Gastrocnemius medialis (tissue), 4 donors: ENCODE measurements at regions not wholly inside any gene's neighbourhood (a gene's known extent, or its start where the extent isn't known, plus 50 kb on each side); places are given as distances from the start of the nearest gene placed in this dataset.
A peak's percentile ranks its signal among the peaks of the same experiment; 100 is the strongest.

Source experiments
- ATAC-seq, 2 donors: fragments of 150-250 bp; one replicate each; pipeline ENCODE4 v1.9.1; 2016
- DNase-seq, 2 donors: peaks; one replicate each; pipeline ENCODE4 v3.0.0-alpha.2; 2019
- H3K27ac ChIP-seq, 4 donors: fragments of 200-600 bp; sonication (generic); 1 replicate in 1 of 4; 2 replicates in 3 of 4; pipeline ENCODE4 v1.5.1; 2016 to 2018; ENCODE audit warnings: mild to moderate bottlenecking in 2 of 4, moderate library complexity in 1 of 4
- H3K27me3 ChIP-seq, 3 donors: fragments of 200-600 bp; sonication (generic) in 2 of 3; 1 replicate in 1 of 3; 2 replicates in 2 of 3; pipeline versions ENCODE4 v1.5.1 to v1.6.0; 2016 to 2019; ENCODE audit warnings: mild to moderate bottlenecking in 1 of 3, moderate library complexity in 1 of 3
- H3K36me3 ChIP-seq, 2 donors: fragments of 200-600 bp; sonication (generic) in 1 of 2; one replicate each; pipeline ENCODE4 v1.5.1; 2017 to 2018
- H3K4me1 ChIP-seq, 2 donors: fragments of 200-600 bp; sonication (generic) in 1 of 2; one replicate each; pipeline ENCODE4 v1.5.1; 2016 to 2017; ENCODE audit warnings: mild to moderate bottlenecking in 2 of 2
- H3K4me3 ChIP-seq, 4 donors: fragments of 200-600 bp; sonication (generic) in 3 of 4; 1 replicate in 1 of 4; 2 replicates in 3 of 4; pipeline ENCODE4 v1.5.1; 2016 to 2019; ENCODE audit warnings: mild to moderate bottlenecking in 2 of 4
- H3K9me3 ChIP-seq, 3 donors: fragments of 200-600 bp; sonication (generic) in 2 of 3; 1 replicate in 1 of 3; 2 replicates in 2 of 3; pipeline ENCODE4 v1.5.1; 2016 to 2019
- POLR2A ChIP-seq, 2 donors: fragments of 450-650 bp; IDR thresholded peaks; one replicate each; pipeline ENCODE4 v1.6.1; 2017; ENCODE audit warnings: antibody characterized with exemption in 2 of 2, mild to moderate bottlenecking in 2 of 2, moderate library complexity in 2 of 2
- in situ Hi-C, 4 donors: fragments of 200-750 bp; cut with MboI; loops; one replicate each; pipeline versions ENCODE4 v1.15.0 to v1.8.0; 2017; ENCODE audit warnings: low sequenced_read_pairs in 4 of 4
- intact Hi-C: fragments of 100-400 bp; cut with DNase I; formaldehyde crosslinking; loops from one replicate; pipeline ENCODE4 v1.15.1; 2023; ENCODE audit warnings: low total_unique reads
- TF ChIP-seq, protein P1 (sequence below), 5 experiments: fragments of 450-650 bp in 3 of 5; fragments of 200-600 bp in 2 of 5; sonication (generic) in 2 of 5; IDR thresholded peaks in 4 of 5; conservative IDR thresholded peaks in 1 of 5; 1 replicate in 4 of 5; 2 replicates in 1 of 5; pipeline ENCODE4 v1.5.1; 2016 to 2019; ENCODE audit warnings: antibody characterized with exemption in 5 of 5, mild to moderate bottlenecking in 3 of 5, moderate library complexity in 3 of 5

DNA sequence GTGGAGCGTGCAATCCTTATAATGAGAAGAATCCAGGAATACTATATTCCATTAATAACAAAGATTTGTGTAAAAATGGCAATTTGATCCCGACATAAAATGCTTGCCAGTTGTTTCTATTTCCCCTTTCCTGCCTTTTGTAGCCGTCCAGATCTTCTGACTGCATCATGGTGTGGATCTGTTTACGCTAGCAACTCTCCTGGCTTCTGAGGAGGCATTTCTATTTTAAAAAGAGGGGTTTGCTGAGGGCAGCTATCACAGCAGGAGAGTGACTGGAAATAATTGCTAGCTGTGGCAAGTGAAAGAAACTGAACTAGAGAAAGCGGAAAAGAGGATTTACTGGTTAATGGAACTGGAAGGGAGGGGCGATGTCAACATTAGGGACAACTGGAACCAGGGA lies 145.6 kb downstream of the ATP23 start:
- TF ChIP-seq POLR2A (IDR thresholded peaks at IDR 0.05), result no peak
- TF ChIP-seq, protein P1, sequence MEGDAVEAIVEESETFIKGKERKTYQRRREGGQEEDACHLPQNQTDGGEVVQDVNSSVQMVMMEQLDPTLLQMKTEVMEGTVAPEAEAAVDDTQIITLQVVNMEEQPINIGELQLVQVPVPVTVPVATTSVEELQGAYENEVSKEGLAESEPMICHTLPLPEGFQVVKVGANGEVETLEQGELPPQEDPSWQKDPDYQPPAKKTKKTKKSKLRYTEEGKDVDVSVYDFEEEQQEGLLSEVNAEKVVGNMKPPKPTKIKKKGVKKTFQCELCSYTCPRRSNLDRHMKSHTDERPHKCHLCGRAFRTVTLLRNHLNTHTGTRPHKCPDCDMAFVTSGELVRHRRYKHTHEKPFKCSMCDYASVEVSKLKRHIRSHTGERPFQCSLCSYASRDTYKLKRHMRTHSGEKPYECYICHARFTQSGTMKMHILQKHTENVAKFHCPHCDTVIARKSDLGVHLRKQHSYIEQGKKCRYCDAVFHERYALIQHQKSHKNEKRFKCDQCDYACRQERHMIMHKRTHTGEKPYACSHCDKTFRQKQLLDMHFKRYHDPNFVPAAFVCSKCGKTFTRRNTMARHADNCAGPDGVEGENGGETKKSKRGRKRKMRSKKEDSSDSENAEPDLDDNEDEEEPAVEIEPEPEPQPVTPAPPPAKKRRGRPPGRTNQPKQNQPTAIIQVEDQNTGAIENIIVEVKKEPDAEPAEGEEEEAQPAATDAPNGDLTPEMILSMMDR (IDR thresholded peaks at IDR 0.05 in 4 of 5, conservative IDR thresholded peaks at IDR 0.05 in 1 of 5), result no peak
- Histone ChIP-seq H3K4me1 (peaks cover 19 to 22% of the 10 kb centered on the region in 2 donors), H3K27ac (peak overlapping the region in 2 of 4 donors; percentile 38 to 41), H3K27me3 (no peaks in the 10 kb centered on the region), H3K4me3 (no peak overlapping the region), H3K36me3 (no peaks in the 10 kb centered on the region), H3K9me3 (no peaks in the 10 kb centered on the region)
- intact Hi-C loops, result no loop called here
- no peak for ATAC-seq
- in situ Hi-C loops, result no loop called here
- no peak for DNase-seq

DNA sequence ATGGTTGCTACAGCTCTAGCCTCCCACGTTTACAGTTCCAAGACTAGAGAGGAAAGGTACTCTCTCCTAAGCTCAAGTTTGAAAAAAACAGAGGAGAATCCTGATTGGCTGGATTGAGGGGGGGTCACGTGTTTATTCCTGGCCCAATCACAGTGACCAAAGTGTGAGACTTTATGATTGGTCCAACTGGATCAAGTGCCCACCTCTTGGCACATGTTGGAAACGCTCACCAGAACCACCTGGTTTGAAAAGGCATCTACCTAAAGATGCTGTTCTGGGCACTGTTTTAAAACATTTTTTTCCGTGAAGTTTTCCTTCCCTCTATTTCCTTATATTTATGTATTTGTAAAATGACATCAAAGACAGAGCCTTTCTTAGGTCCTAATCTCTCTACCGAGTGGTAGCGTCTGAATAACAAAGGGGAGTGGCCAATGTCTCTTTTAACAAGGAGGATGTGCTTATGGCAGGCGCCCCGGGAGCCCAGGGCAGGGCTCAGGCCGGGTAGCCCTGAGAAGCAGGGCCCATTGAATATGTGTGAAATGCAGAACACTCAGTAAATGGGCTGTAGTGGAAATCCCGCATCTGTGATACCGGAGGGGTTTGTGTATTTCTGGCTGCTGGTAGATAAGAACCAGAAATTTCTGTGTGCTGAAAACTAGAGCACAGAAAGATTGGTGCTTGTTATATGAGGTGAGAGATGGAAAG lies 146.2 kb downstream of the ATP23 start:
- H3K4me3 ChIP-seq, result no peak overlapping the region
- no peak for TF ChIP-seq POLR2A (IDR thresholded peaks at IDR 0.05)
- TF ChIP-seq, protein P1 (IDR thresholded peaks at IDR 0.05 in 4 of 5, conservative IDR thresholded peaks at IDR 0.05 in 1 of 5), result no peak
- no peaks in the 10 kb centered on the region for H3K9me3 ChIP-seq
- in situ Hi-C loops, result no loop called here
- peaks cover 18 to 27% of the 10 kb centered on the region in 2 donors for H3K4me1 ChIP-seq
- DNase-seq, result no peak
- H3K27me3 ChIP-seq, result no peaks in the 10 kb centered on the region
- no peaks in the 10 kb centered on the region for H3K36me3 ChIP-seq
- peak overlapping the region in 1 of 4 donors; percentile 41 for H3K27ac ChIP-seq
- intact Hi-C loops, result no loop called here
- ATAC-seq, result peak in 1 of 2 donors; percentile 58

DNA sequence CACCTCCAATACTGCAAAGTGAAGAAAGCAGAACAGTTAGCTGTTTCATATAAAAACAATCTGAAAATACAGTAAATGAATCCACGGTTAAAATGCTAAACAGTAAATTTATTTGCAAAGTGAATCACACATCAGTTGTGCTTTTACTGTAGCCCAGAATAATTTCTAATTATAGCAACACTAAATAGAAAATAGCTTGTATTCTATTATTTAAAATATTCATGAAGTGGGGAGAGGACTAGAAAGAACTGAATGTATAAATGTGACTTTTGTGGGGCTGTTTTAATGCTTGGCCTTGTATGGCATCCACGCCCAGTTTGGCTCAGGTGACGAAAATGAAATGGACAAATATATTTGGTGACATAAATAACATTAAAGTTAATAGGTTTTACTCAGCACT lies 148.2 kb downstream of the ATP23 start:
- no peaks in the 10 kb centered on the region for H3K27me3 ChIP-seq
- H3K9me3 ChIP-seq, result no peaks in the 10 kb centered on the region
- H3K27ac ChIP-seq, result no peak overlapping the region
- H3K4me1 ChIP-seq, result peaks cover 23 to 31% of the 10 kb centered on the region in 2 donors
- ATAC-seq (no peak), DNase-seq (no peak)
- H3K4me3 ChIP-seq, result no peak overlapping the region
- no peaks in the 10 kb centered on the region for H3K36me3 ChIP-seq
- TF ChIP-seq, protein P1 (IDR thresholded peaks at IDR 0.05 in 4 of 5, conservative IDR thresholded peaks at IDR 0.05 in 1 of 5), result no peak
- TF ChIP-seq POLR2A (IDR thresholded peaks at IDR 0.05), result no peak
- in situ Hi-C loops (no loop called here), intact Hi-C loops (no loop called here)

DNA sequence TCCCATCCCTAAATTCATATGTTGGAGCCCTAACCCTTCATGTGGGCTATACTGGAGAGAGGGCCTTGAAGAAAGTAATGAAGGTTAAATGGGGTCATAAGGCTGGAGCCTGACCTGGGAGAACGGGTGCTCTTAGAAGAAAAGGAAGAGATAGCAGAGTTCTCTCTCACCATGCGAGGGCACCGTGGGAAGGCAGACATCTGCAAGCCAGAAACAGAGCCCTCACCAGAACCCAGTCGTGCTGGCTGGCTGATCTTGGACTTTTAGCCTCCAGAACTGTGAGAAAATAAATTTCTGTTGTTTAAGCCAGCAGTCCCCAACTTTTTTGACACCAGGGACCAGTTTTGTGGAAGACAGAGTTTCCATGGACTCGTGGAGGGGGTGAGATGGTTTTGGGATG lies 149.3 kb downstream of the ATP23 start:
- ATAC-seq, result no peak
- Histone ChIP-seq H3K27ac (no peak overlapping the region), H3K36me3 (no peaks in the 10 kb centered on the region), H3K4me1 (peaks cover 23 to 31% of the 10 kb centered on the region in 2 donors), H3K27me3 (no peaks in the 10 kb centered on the region), H3K4me3 (no peak overlapping the region), H3K9me3 (no peaks in the 10 kb centered on the region)
- intact Hi-C loops (no loop called here), in situ Hi-C loops (no loop called here)
- TF ChIP-seq, protein P1 (IDR thresholded peaks at IDR 0.05 in 4 of 5, conservative IDR thresholded peaks at IDR 0.05 in 1 of 5), result no peak
- TF ChIP-seq POLR2A (IDR thresholded peaks at IDR 0.05), result no peak
- DNase-seq, result no peak

DNA sequence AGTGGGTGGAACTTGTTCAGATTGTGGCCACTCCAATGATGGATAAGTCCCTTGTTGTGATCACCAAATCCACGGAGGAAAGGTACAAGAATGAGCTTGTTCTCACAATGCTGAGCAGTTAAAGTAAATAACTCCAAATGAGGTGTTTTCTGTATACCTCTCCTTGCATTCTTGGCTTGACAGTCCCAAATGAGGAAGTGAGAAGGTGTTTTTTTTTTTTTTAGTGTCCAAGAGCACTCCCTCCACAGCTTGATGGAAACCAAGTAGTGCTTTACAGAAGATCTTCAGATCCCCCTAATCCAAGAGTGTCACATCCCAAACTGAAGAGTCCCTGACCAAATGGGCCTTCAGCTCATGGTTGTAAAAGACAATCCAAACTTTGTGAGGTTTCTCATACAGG lies 153.6 kb downstream of the ATP23 start:
- no peak overlapping the region for H3K27ac ChIP-seq
- H3K27me3 ChIP-seq, result no peaks in the 10 kb centered on the region
- no peak overlapping the region for H3K4me3 ChIP-seq
- in situ Hi-C loops, result no loop called here
- no peak for ATAC-seq
- intact Hi-C loops, result no loop called here
- TF ChIP-seq POLR2A (IDR thresholded peaks at IDR 0.05), result no peak
- TF ChIP-seq, protein P1 (IDR thresholded peaks at IDR 0.05 in 4 of 5, conservative IDR thresholded peaks at IDR 0.05 in 1 of 5), result no peak
- no peak for DNase-seq
- H3K36me3 ChIP-seq, result no peaks in the 10 kb centered on the region
- H3K4me1 ChIP-seq, result peaks cover 18 to 19% of the 10 kb centered on the region in 2 donors
- H3K9me3 ChIP-seq, result no peaks in the 10 kb centered on the region
